GM21390 (cell line): ENCODE measurements at regions not wholly inside any gene's neighbourhood (a gene's known extent, or its start where the extent isn't known, plus 50 kb on each side); places are given as distances from the start of the nearest gene placed in this dataset.

Experiments used
- ATAC-seq: cut with Tn5 transposase; IDR thresholded peaks from one replicate; pipeline ENCODE4 v1.9.1; 2021; ENCODE audit not compliant: unreplicated experiment

GRCh38 chr17:77869041-77869599, 89.4 kb upstream of the TNRC6C start:
- ATAC-seq = no peak

GRCh38 chr17:77869665-77870132, 88.8 kb upstream of the TNRC6C start:
- peak; percentile 81 for ATAC-seq

- no peak for ATAC-seq
Measured at GRCh38 chr17:77872199-77872598, 86.3 kb upstream of the TNRC6C start.

GRCh38 chr17:77872714-77873499, 85.6 kb upstream of the TNRC6C start:
- ATAC-seq = no peak

- no peak for ATAC-seq
Measured at GRCh38 chr17:77873500-77874302, 84.8 kb upstream of the TNRC6C start.

GRCh38 chr17:77874303-77875050, 84.0 kb upstream of the TNRC6C start:
- no peak for ATAC-seq

- no peak for ATAC-seq
Measured at GRCh38 chr17:77875051-77875780, 83.3 kb upstream of the TNRC6C start.

GRCh38 chr17:77875881-77876509, 82.5 kb upstream of the TNRC6C start:
- ATAC-seq = no peak

- ATAC-seq = no peak
Measured at GRCh38 chr17:77877036-77877435, 81.5 kb upstream of the TNRC6C start.

GRCh38 chr17:77877646-77878355, 80.7 kb upstream of the TNRC6C start:
- no peak for ATAC-seq

GRCh38 chr17:77879226-77879895, 79.1 kb upstream of the TNRC6C start:
- ATAC-seq = no peak

- ATAC-seq = no peak
Measured at GRCh38 chr17:77879896-77880280, 78.6 kb upstream of the TNRC6C start.

GRCh38 chr17:77880711-77881450, 77.6 kb upstream of the TNRC6C start:
- no peak for ATAC-seq

GRCh38 chr17:77881545-77881944, 77.0 kb upstream of the TNRC6C start:
- ATAC-seq = peak; percentile 84

- no peak for ATAC-seq
Measured at GRCh38 chr17:77882040-77882439, 76.5 kb upstream of the TNRC6C start.

GRCh38 chr17:77882481-77883212, 75.9 kb upstream of the TNRC6C start:
- ATAC-seq = no peak

- ATAC-seq = no peak
Measured at GRCh38 chr17:77883213-77883650, 75.3 kb upstream of the TNRC6C start.
